ENCODE measurements at regions not wholly inside any gene's neighbourhood (a gene's known extent, or its start where the extent isn't known, plus 50 kb on each side); places are given as distances from the start of the nearest gene placed in this dataset.
"Not testable (repeated sequence)": the region's sequence is repeated elsewhere in the genome, so short reads cannot be mapped to it uniquely, and the experiment has no call there.

- no peak for DNase-seq (ENCODE audit: low spot score)
These were observed 719.0 kb upstream of the SLC39A10 start for GRCh38 chr2:194938066-194938465.

- DNase-seq (ENCODE audit: low spot score), result no peak
These were observed 729.5 kb upstream of the SLC39A10 start for GRCh38 chr2:194927489-194927888.

GRCh38 chr2:194926873-194927272 lies 730.2 kb upstream of the SLC39A10 start:
- DNase-seq (ENCODE audit: low spot score), result no peak

GRCh38 chr2:194925742-194926141 lies 731.3 kb upstream of the SLC39A10 start:
- DNase-seq (ENCODE audit: low spot score), result no peak

- no peak for DNase-seq (ENCODE audit: low spot score)
These were observed 739.5 kb upstream of the SLC39A10 start for GRCh38 chr2:194917519-194917918.

- DNase-seq (ENCODE audit: low spot score), result no peak
These were observed 741.5 kb upstream of the SLC39A10 start for GRCh38 chr2:194915485-194915884.

- no peak for DNase-seq (ENCODE audit: low spot score)
These were observed 749.5 kb upstream of the SLC39A10 start for GRCh38 chr2:194907569-194907968.

GRCh38 chr2:194896871-194897270 lies 760.2 kb upstream of the SLC39A10 start:
- DNase-seq (ENCODE audit: low spot score), result no peak

GRCh38 chr2:194883711-194884110 lies 773.3 kb upstream of the SLC39A10 start:
- no peak for DNase-seq (ENCODE audit: low spot score)

- DNase-seq (ENCODE audit: low spot score), result no peak
These were observed 786.0 kb upstream of the SLC39A10 start for GRCh38 chr2:194870974-194871535.

- peak; percentile 45 for DNase-seq (ENCODE audit: low spot score)
These were observed 789.7 kb upstream of the SLC39A10 start for GRCh38 chr2:194867328-194867727.

- no peak for DNase-seq (ENCODE audit: low spot score)
These were observed 802.1 kb upstream of the SLC39A10 start for GRCh38 chr2:194854941-194855340.

- DNase-seq (ENCODE audit: low spot score), result no peak
These were observed 814.2 kb upstream of the SLC39A10 start for GRCh38 chr2:194842871-194843270.

- DNase-seq (ENCODE audit: low spot score), result not testable (repeated sequence)
These were observed 822.7 kb upstream of the SLC39A10 start for GRCh38 chr2:194834371-194834770.

- DNase-seq (ENCODE audit: low spot score), result no peak
These were observed 830.8 kb upstream of the SLC39A10 start for GRCh38 chr2:194826241-194826640.

GRCh38 chr2:194824450-194824849 lies 832.6 kb upstream of the SLC39A10 start:
- no peak for DNase-seq (ENCODE audit: low spot score)

- no peak for DNase-seq (ENCODE audit: low spot score)
These were observed 834.4 kb upstream of the SLC39A10 start for GRCh38 chr2:194822657-194823056.

- DNase-seq (ENCODE audit: low spot score), result no peak
These were observed 834.9 kb upstream of the SLC39A10 start for GRCh38 chr2:194822097-194822496.

- DNase-seq (ENCODE audit: low spot score), result no peak
These were observed 837.7 kb upstream of the SLC39A10 start for GRCh38 chr2:194819367-194819766.

- no peak for DNase-seq (ENCODE audit: low spot score)
These were observed 841.6 kb upstream of the SLC39A10 start for GRCh38 chr2:194815475-194815874.

- no peak for DNase-seq (ENCODE audit: low spot score)
These were observed 854.4 kb upstream of the SLC39A10 start for GRCh38 chr2:194802589-194802988.

- not testable (repeated sequence) for DNase-seq (ENCODE audit: low spot score)
These were observed 870.0 kb upstream of the SLC39A10 start for GRCh38 chr2:194787071-194787470.

- not testable (repeated sequence) for DNase-seq (ENCODE audit: low spot score)
These were observed 885.6 kb upstream of the SLC39A10 start for GRCh38 chr2:194771394-194771793.

GRCh38 chr2:194769030-194769429 lies 888.0 kb upstream of the SLC39A10 start:
- DNase-seq (ENCODE audit: low spot score), result no peak

GRCh38 chr2:194765723-194766122 lies 891.3 kb upstream of the SLC39A10 start:
- DNase-seq (ENCODE audit: low spot score), result no peak
